ENCODE measurements at regions not wholly inside any gene's neighbourhood (a gene's known extent, or its start where the extent isn't known, plus 50 kb on each side); places are given as distances from the start of the nearest gene placed in this dataset.

- FAIRE-seq = no peak
Observed at GRCh38 chr18:2281086-2281485, 290.2 kb downstream of the METTL4 start.

- FAIRE-seq = no peak
Observed at GRCh38 chr18:2281523-2282199, 289.6 kb downstream of the METTL4 start.

GRCh38 chr18:2293109-2293839, 278.0 kb downstream of the METTL4 start:
- FAIRE-seq = no peak

- no peak for FAIRE-seq
Observed at GRCh38 chr18:2301316-2301715, 270.0 kb downstream of the METTL4 start.

- FAIRE-seq = no peak
Observed at GRCh38 chr18:2302012-2302411, 269.3 kb downstream of the METTL4 start.

GRCh38 chr18:2302628-2303516, 268.4 kb downstream of the METTL4 start:
- no peak for FAIRE-seq

GRCh38 chr18:2303517-2304238, 267.6 kb downstream of the METTL4 start:
- no peak for FAIRE-seq

- no peak for FAIRE-seq
Observed at GRCh38 chr18:2304378-2305175, 266.7 kb downstream of the METTL4 start.

GRCh38 chr18:2306606-2307005, 264.7 kb downstream of the METTL4 start:
- FAIRE-seq = no peak

- no peak for FAIRE-seq
Observed at GRCh38 chr18:2310886-2311285, 260.4 kb downstream of the METTL4 start.

- no peak for FAIRE-seq
Observed at GRCh38 chr18:2312440-2312839, 258.9 kb downstream of the METTL4 start.

GRCh38 chr18:2313332-2313731, 258.0 kb downstream of the METTL4 start:
- FAIRE-seq = no peak

GRCh38 chr18:2316082-2316750, 255.1 kb downstream of the METTL4 start:
- no peak for FAIRE-seq

- no peak for FAIRE-seq
Observed at GRCh38 chr18:2316751-2317696, 254.3 kb downstream of the METTL4 start.

- no peak for FAIRE-seq
Observed at GRCh38 chr18:2324459-2324858, 246.8 kb downstream of the METTL4 start.

GRCh38 chr18:2325308-2325849, 245.9 kb downstream of the METTL4 start:
- FAIRE-seq = no peak

GRCh38 chr18:2325933-2326332, 245.4 kb downstream of the METTL4 start:
- FAIRE-seq = no peak

GRCh38 chr18:2326999-2327398, 244.3 kb downstream of the METTL4 start:
- no peak for FAIRE-seq

GRCh38 chr18:2330764-2331163, 240.5 kb downstream of the METTL4 start:
- FAIRE-seq = no peak

- FAIRE-seq = no peak
Observed at GRCh38 chr18:2331491-2331890, 239.8 kb downstream of the METTL4 start.
